ENCODE measurements at regions not wholly inside any gene's neighbourhood (a gene's known extent, or its start where the extent isn't known, plus 50 kb on each side); places are given as distances from the start of the nearest gene placed in this dataset.

- H3K27ac ChIP-seq (ENCODE audit: insufficient read depth, low read length) = no peak overlapping the region
- no peak overlapping the region for H3K18ac ChIP-seq (ENCODE audit: low read depth, low read length)
- H2AK9ac ChIP-seq (replicated peaks; ENCODE audit: low read depth, low read length, poor library complexity) = no peak overlapping the region
- no peak overlapping the region for H3K4ac ChIP-seq (ENCODE audit: low read depth, low read length)
- H3K79me1 ChIP-seq (ENCODE audit: low read depth in 1 of 2, low read length in 2 of 2) = no peaks in the 10 kb centered on the region
- no peak overlapping the region for H2BK5ac ChIP-seq (ENCODE audit: low read depth, low read length, poor library complexity, severe bottlenecking)
- H3K9ac ChIP-seq (ENCODE audit: low read depth, low read length) = no peak overlapping the region
- in situ Hi-C loops (cut with MboI; ENCODE audit: low sequenced_read_pairs) (no loop called here), intact Hi-C loops (cut with micrococcal nuclease) (no loop called here), dilution Hi-C loops (cut with HindIII; ENCODE audit: low sequenced_read_pairs, unreplicated experiment) (no loop called here)
- H2BK15ac ChIP-seq (ENCODE audit: low read depth, low read length) = no peak overlapping the region
- H2BK120ac ChIP-seq (ENCODE audit: low read depth, low read length) = no peak overlapping the region
- no peak overlapping the region for H3K23ac ChIP-seq (ENCODE audit: low read depth, low read length)
- no peak overlapping the region for H4K5ac ChIP-seq (ENCODE audit: low read depth, low read length)
- DNase-seq (no peak), ATAC-seq (ENCODE audit: low read depth) (no peak)
- H4K91ac ChIP-seq (ENCODE audit: insufficient read depth, low read depth, low read length) = no peak overlapping the region
- ChIA-PET CTCF (no interaction called here), POLR2A (ENCODE audit: unreplicated experiment) (no interaction called here)
- H4K8ac ChIP-seq (ENCODE audit: low read depth in 2 of 2, low read length in 2 of 2) = no peak overlapping the region
- no peak for TF ChIP-seq CEBPB (IDR thresholded peaks at IDR 0.05; ENCODE audit: low read depth, low read length)
- no peak for TF ChIP-seq RCOR1 (IDR thresholded peaks at IDR 0.05; ENCODE audit: insufficient replicate concordance, low read length)
- TF ChIP-seq RFX5 (IDR thresholded peaks at IDR 0.05; ENCODE audit: low read depth, low read length) = no peak
- TF ChIP-seq ELK1 (IDR thresholded peaks at IDR 0.05; ENCODE audit: borderline replicate concordance, low read depth, low read length) = no peak
- TF ChIP-seq NFE2L2 (IDR thresholded peaks at IDR 0.05; ENCODE audit: low read depth, low read length) = no peak
- H3K9me3 ChIP-seq (ENCODE audit: control insufficient read depth, insufficient read depth, low read length) = no peaks in the 10 kb centered on the region
- 0% methylated on average over 1 of the region's 6 CpGs; no CpG with 5 or more reads in 1 of the 2 experiments for WGBS, 2 experiments (ENCODE audit: extremely low coverage in 2 of 2, insufficient read length in 1 of 2)
- no peak overlapping the region for H2AFZ ChIP-seq (replicated peaks; ENCODE audit: low read length, poor library complexity)
- H3K36me3 ChIP-seq (ENCODE audit: control insufficient read depth, insufficient read depth, low read length) = no peaks in the 10 kb centered on the region
- H3K9me1 ChIP-seq (ENCODE audit: insufficient read depth, low read length) = no peaks in the 10 kb centered on the region
- H3K27me3 ChIP-seq (ENCODE audit: control insufficient read depth, insufficient read depth, low read length) = peaks cover 13% of the 10 kb centered on the region; the same call in 1 of the 2 replicates
- H3K14ac ChIP-seq (replicated peaks; ENCODE audit: low read depth, low read length) = no peak overlapping the region
- H3K56ac ChIP-seq (ENCODE audit: extremely low read depth, insufficient read depth, low read length) = no peak overlapping the region
- H3K4me3 ChIP-seq (ENCODE audit: insufficient read depth, low read depth, low read length) = no peak overlapping the region
- no peak overlapping the region for H3K4me2 ChIP-seq (ENCODE audit: low read depth, low read length)
- H3K4me1 ChIP-seq (ENCODE audit: control insufficient read depth, insufficient read depth, low read length) = no peaks in the 10 kb centered on the region
- no peak overlapping the region for H2AK5ac ChIP-seq (ENCODE audit: low read depth, low read length)
- no TSS peak for BruUV-seq (replicated peaks)
- H2BK20ac ChIP-seq (ENCODE audit: low read depth, low read length) = no peak overlapping the region
- H4K20me1 ChIP-seq (ENCODE audit: insufficient read depth, low read length) = no peaks in the 10 kb centered on the region
These were observed 127.2 kb downstream of the IRX5 start for GRCh38 chr16:55057866-55058265.

Measured in IMR-90 (cell line).